ENCODE measurements at regions not wholly inside any gene's neighbourhood (a gene's known extent, or its start where the extent isn't known, plus 50 kb on each side); places are given as distances from the start of the nearest gene placed in this dataset.

DNA sequence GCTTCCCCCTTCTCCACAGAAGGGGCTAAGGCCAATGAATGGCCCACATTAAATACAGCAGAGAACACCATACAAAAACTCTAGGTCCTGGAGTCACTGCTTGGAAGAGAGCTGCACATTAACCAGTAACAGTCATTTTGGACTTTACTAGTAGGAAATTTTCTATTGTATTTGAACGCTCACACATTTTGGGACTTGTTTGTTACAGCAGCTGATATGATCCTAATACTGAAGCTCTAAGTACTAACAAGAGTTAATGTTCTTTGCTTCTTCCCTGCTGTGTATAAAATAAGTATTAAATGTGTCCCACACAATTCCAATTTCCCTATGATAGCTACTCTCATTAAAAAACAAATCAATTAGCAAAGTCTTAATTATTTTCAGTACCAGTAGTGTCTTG, 148.3 kb upstream of the IRX3 start:
- no peaks in the 10 kb centered on the region for H3K36me3 ChIP-seq
- no peaks in the 10 kb centered on the region for H3K4me1 ChIP-seq
- intact Hi-C loops (cut with DNase I), result no loop called here
- TF ChIP-seq, protein P1, sequence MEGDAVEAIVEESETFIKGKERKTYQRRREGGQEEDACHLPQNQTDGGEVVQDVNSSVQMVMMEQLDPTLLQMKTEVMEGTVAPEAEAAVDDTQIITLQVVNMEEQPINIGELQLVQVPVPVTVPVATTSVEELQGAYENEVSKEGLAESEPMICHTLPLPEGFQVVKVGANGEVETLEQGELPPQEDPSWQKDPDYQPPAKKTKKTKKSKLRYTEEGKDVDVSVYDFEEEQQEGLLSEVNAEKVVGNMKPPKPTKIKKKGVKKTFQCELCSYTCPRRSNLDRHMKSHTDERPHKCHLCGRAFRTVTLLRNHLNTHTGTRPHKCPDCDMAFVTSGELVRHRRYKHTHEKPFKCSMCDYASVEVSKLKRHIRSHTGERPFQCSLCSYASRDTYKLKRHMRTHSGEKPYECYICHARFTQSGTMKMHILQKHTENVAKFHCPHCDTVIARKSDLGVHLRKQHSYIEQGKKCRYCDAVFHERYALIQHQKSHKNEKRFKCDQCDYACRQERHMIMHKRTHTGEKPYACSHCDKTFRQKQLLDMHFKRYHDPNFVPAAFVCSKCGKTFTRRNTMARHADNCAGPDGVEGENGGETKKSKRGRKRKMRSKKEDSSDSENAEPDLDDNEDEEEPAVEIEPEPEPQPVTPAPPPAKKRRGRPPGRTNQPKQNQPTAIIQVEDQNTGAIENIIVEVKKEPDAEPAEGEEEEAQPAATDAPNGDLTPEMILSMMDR (IDR thresholded peaks at IDR 0.05), result no peak
- no peak for TF ChIP-seq POLR2A (IDR thresholded peaks at IDR 0.05)
- no peak for DNase-seq
- no peak for ATAC-seq
- 97 to 100% (median 98%) methylated on average over 1 of the region's 1 CpG for WGBS, 4 donors
- H3K27ac ChIP-seq, result no peak overlapping the region
- peaks cover 0 to 8% (median 0%) of the 10 kb centered on the region in 9 donors for H3K27me3 ChIP-seq
- no peak overlapping the region for H3K4me3 ChIP-seq
- H3K9me3 ChIP-seq, result peaks cover 0 to 7% (median 2%) of the 10 kb centered on the region in 12 donors

DNA sequence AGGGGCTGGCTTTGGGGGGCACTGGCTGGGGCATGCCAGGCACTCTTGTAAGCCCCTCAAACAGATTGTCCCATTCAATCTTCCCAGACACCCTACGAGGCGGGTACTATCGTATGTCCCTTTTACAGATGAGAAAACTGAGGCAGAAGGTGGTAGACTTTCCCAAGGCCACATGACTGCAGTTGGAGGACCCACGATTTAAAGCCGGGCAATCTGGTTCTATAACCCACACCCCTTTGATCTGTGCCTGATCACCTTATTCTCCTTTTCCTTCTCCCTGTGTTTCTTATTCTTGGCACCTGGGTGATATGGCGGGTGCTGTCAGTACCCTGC, 146.3 kb upstream of the IRX3 start:
- Histone ChIP-seq H3K27me3 (peaks cover 0 to 8% (median 0%) of the 10 kb centered on the region in 9 donors), H3K9me3 (peaks cover 0 to 15% (median 4%) of the 10 kb centered on the region in 12 donors), H3K27ac (no peak overlapping the region), H3K4me3 (no peak overlapping the region), H3K36me3 (no peaks in the 10 kb centered on the region), H3K4me1 (no peaks in the 10 kb centered on the region)
- no peak for DNase-seq
- TF ChIP-seq POLR2A (IDR thresholded peaks at IDR 0.05), result no peak
- ATAC-seq, result no peak
- intact Hi-C loops (cut with DNase I), result no loop called here
- 92 to 96% (median 94%) methylated on average over 6 of the region's 6 CpGs for WGBS, 4 donors

DNA sequence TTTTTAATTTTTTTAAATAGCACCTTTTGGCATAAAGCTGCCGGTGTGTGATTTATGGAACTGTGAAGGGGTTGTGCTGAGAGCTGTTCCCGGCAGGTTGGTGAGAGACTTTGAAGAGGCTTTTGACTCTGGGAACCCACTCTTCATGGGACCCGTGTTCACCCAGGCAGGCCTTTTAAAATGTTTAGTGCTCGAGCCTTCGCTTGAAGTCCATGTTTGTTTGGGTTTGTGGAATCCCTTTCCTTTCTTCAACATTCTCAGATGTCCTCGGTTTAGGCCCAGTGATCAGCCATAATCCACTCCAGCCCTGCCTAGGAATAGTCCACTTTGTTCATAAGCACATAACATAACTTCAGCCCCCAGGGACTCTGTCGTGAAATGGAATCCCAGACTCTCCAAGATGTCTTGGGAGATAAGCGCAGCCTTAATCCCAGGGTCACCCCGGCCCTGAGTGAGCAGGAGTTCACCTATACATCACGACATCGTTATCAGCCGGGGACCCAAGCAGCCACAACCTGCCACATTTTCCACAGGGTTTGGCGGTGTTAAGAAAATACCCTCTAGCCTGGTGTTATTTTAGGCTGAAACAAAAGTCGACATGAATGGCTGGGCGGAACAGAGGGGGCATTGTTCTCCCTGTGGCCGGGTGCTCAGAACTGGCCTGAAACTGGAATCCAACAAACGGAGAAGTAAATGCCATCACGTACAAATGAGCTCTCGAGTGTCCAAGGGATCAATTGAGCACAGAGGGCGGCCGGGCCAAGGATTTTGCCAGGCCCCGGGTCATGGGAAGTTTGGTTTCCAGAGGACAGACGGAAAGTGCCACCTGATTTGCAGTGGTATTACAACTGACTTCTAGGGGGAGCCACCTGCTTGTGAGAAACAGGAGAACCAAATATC, 145.7 kb upstream of the IRX3 start:
- Histone ChIP-seq H3K36me3 (no peaks in the 10 kb centered on the region), H3K27ac (no peak overlapping the region), H3K4me3 (no peak overlapping the region), H3K9me3 (peaks cover 0 to 15% (median 4%) of the 10 kb centered on the region in 12 donors), H3K4me1 (no peaks in the 10 kb centered on the region), H3K27me3 (peaks cover 0 to 8% (median 0%) of the 10 kb centered on the region in 9 donors)
- DNase-seq, result no peak
- ATAC-seq, result no peak
- no peak for TF ChIP-seq POLR2A (IDR thresholded peaks at IDR 0.05)
- TF ChIP-seq, protein P1 (IDR thresholded peaks at IDR 0.05), result no peak
- WGBS, 4 donors, result 74 to 81% (median 77%) methylated on average over 23 of the region's 23 CpGs
- intact Hi-C loops (cut with DNase I), result no loop called here

DNA sequence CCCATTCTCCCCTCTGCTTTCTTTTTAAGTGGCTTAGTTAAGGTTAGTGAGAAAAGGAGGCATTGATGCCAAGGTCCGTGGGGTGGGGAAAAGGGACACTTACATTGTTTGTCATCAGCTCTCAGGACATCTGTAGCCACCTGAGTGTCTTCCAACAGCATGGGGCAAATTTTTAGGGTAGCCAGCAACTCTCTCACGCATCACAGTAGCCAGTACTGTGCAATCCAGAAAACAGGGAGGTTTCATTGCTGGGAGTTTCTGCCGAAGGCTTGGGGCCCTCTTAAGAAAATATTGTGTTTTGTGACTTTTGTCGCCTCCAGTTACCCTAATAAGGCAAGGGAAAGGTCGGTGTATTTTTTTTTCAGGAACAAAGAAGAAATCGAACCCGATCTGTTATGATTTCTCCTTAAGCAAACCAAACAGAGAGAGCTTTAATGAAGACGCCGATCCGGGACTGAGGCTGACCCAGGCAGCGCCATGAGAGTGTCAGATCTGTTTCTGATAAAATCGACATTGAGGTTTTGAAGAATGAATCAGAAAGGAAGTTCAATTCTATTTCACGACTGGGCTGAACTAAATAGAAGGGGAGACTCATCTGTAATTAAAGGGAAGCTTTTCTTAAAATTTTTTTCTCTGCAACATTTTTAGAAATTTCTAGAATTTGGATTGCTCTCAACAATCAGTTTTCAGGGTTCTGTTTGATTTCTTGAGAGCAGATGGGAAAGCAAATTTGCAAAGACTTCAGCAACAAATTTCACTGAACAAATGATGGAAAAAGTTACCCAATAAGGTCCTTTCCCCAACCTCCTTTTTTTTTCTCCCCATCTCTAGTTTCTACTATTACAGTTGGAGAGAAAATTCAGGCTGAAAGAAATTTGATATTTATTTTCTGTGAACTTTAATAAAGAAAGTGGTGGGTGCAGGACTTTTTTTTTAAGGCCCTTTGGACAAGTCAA, 144.7 kb upstream of the IRX3 start:
- no peak for TF ChIP-seq POLR2A (IDR thresholded peaks at IDR 0.05)
- TF ChIP-seq, protein P1 (IDR thresholded peaks at IDR 0.05), result no peak
- H3K4me1 ChIP-seq, result no peaks in the 10 kb centered on the region
- intact Hi-C loops (cut with DNase I), result no loop called here
- H3K9me3 ChIP-seq, result peaks cover 0 to 15% (median 4%) of the 10 kb centered on the region in 12 donors
- H3K4me3 ChIP-seq, result no peak overlapping the region
- WGBS, 4 donors, result 65 to 71% (median 67%) methylated on average over 13 of the region's 13 CpGs
- ATAC-seq, result no peak
- H3K27ac ChIP-seq, result no peak overlapping the region
- DNase-seq, result no peak
- H3K36me3 ChIP-seq, result no peaks in the 10 kb centered on the region
- peaks cover 0 to 8% (median 0%) of the 10 kb centered on the region in 9 donors for H3K27me3 ChIP-seq
